ENCODE measurements at regions not wholly inside any gene's neighbourhood (a gene's known extent, or its start where the extent isn't known, plus 50 kb on each side); places are given as distances from the start of the nearest gene placed in this dataset.
"Not testable (repeated sequence)": the region's sequence is repeated elsewhere in the genome, so short reads cannot be mapped to it uniquely, and the experiment has no call there.

DNA sequence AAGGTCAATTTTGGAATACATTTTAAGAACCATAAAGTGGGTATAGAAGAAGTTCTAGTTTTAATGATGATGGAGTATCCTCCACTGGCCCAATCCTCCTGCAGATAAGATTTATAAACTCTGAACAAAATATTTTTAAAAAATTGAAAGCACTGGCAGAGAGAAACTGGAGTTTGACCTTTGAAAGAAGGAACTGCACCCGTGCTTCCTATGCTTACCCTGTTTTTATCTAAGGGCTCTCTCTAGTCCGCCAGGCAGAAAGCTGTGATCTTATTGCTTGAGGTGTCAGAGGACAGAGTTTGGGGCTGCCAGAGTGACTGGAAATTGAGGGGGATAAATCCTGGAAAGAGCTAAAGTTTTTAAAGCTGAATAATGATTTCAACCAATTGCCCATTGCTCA is 282.6 kb downstream of the BCL2L11 start:
- TF ChIP-seq MYC (IDR thresholded peaks at IDR 0.05; ENCODE audit: low read depth, low read length), result not testable (repeated sequence)
- TF ChIP-seq, protein P1, sequence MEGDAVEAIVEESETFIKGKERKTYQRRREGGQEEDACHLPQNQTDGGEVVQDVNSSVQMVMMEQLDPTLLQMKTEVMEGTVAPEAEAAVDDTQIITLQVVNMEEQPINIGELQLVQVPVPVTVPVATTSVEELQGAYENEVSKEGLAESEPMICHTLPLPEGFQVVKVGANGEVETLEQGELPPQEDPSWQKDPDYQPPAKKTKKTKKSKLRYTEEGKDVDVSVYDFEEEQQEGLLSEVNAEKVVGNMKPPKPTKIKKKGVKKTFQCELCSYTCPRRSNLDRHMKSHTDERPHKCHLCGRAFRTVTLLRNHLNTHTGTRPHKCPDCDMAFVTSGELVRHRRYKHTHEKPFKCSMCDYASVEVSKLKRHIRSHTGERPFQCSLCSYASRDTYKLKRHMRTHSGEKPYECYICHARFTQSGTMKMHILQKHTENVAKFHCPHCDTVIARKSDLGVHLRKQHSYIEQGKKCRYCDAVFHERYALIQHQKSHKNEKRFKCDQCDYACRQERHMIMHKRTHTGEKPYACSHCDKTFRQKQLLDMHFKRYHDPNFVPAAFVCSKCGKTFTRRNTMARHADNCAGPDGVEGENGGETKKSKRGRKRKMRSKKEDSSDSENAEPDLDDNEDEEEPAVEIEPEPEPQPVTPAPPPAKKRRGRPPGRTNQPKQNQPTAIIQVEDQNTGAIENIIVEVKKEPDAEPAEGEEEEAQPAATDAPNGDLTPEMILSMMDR (IDR thresholded peaks at IDR 0.05; ENCODE audit: low read depth, low read length), result not testable (repeated sequence)
